ENCODE measurements at regions not wholly inside any gene's neighbourhood (a gene's known extent, or its start where the extent isn't known, plus 50 kb on each side); places are given as distances from the start of the nearest gene placed in this dataset.
"Not testable (repeated sequence)": the region's sequence is repeated elsewhere in the genome, so short reads cannot be mapped to it uniquely, and the experiment has no call there.

- DNase-seq = peak; percentile 44
Measured at GRCh38 chr5:77867194-77867691, 91.1 kb upstream of the TBCA start.

GRCh38 chr5:77866198-77866597, 90.1 kb upstream of the TBCA start:
- no peak for DNase-seq

GRCh38 chr5:77864997-77865396, 88.9 kb upstream of the TBCA start:
- no peak for DNase-seq

- no peak for DNase-seq
Measured at GRCh38 chr5:77863181-77863580, 87.0 kb upstream of the TBCA start.

GRCh38 chr5:77861576-77861975, 85.4 kb upstream of the TBCA start:
- DNase-seq = no peak

- no peak for DNase-seq
Measured at GRCh38 chr5:77859306-77859705, 83.2 kb upstream of the TBCA start.

GRCh38 chr5:77858678-77859077, 82.5 kb upstream of the TBCA start:
- not testable (repeated sequence) for DNase-seq

GRCh38 chr5:77855369-77855768, 79.2 kb upstream of the TBCA start:
- no peak for DNase-seq

GRCh38 chr5:77853353-77853907, 77.3 kb upstream of the TBCA start:
- no peak for DNase-seq

GRCh38 chr5:77852514-77853352, 76.6 kb upstream of the TBCA start:
- peak; percentile 28 for DNase-seq

- DNase-seq = no peak
Measured at GRCh38 chr5:77852068-77852513, 76.0 kb upstream of the TBCA start.

GRCh38 chr5:77851176-77852067, 75.3 kb upstream of the TBCA start:
- peak; percentile 3 for DNase-seq

- no peak for DNase-seq
Measured at GRCh38 chr5:77850536-77851175, 74.5 kb upstream of the TBCA start.

GRCh38 chr5:77849308-77849900, 73.3 kb upstream of the TBCA start:
- no peak for DNase-seq

- DNase-seq = no peak
Measured at GRCh38 chr5:77847814-77848290, 71.7 kb upstream of the TBCA start.

- DNase-seq = no peak
Measured at GRCh38 chr5:77847129-77847460, 71.0 kb upstream of the TBCA start.

GRCh38 chr5:77846422-77847128, 70.4 kb upstream of the TBCA start:
- no peak for DNase-seq

GRCh38 chr5:77845324-77845646, 69.1 kb upstream of the TBCA start:
- DNase-seq = no peak

GRCh38 chr5:77844623-77845323, 68.6 kb upstream of the TBCA start:
- no peak for DNase-seq

- no peak for DNase-seq
Measured at GRCh38 chr5:77844373-77844622, 68.2 kb upstream of the TBCA start.

- DNase-seq = no peak
Measured at GRCh38 chr5:77843570-77844372, 67.6 kb upstream of the TBCA start.

All from HCEC 1CT (cell line).